ENCODE measurements at regions not wholly inside any gene's neighbourhood (a gene's known extent, or its start where the extent isn't known, plus 50 kb on each side); places are given as distances from the start of the nearest gene placed in this dataset.

DNA sequence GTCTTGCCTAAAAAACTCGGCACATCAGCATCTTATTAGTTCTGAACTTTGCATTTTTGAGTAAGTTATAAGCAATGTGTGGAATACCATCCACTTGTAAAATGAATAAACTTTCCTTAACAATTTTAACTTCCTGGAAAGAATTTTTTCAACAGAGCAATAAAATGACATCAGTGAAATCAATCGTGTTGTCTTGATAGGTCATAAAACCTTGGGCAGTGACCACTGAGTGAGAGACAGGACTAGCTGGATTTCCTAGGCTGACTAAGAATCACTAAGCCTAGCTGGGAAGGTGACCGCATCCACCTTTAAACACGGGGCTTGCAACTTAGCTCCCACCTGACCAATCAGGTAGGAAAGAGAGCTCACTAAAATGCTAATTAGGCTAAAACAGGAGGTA is 403.0 kb upstream of the CNKSR2 start:
- no peak for DNase-seq (ENCODE audit: extremely low spot score in 2 of 2)
- Histone ChIP-seq H3K9me3 (no peaks in the 10 kb centered on the region), H3K36me3 (no peaks in the 10 kb centered on the region), H3K27ac (no peak overlapping the region), H3K4me3 (no peak overlapping the region), H3K27me3 (no peaks in the 10 kb centered on the region), H3K4me1 (no peaks in the 10 kb centered on the region)
- no peak for TF ChIP-seq POLR2AphosphoS5 (IDR thresholded peaks at IDR 0.05; ENCODE audit: insufficient read depth in 1 of 2, low read depth in 1 of 2)
- no peak for TF ChIP-seq POLR2A (IDR thresholded peaks at IDR 0.05)
- TF ChIP-seq, protein P1, sequence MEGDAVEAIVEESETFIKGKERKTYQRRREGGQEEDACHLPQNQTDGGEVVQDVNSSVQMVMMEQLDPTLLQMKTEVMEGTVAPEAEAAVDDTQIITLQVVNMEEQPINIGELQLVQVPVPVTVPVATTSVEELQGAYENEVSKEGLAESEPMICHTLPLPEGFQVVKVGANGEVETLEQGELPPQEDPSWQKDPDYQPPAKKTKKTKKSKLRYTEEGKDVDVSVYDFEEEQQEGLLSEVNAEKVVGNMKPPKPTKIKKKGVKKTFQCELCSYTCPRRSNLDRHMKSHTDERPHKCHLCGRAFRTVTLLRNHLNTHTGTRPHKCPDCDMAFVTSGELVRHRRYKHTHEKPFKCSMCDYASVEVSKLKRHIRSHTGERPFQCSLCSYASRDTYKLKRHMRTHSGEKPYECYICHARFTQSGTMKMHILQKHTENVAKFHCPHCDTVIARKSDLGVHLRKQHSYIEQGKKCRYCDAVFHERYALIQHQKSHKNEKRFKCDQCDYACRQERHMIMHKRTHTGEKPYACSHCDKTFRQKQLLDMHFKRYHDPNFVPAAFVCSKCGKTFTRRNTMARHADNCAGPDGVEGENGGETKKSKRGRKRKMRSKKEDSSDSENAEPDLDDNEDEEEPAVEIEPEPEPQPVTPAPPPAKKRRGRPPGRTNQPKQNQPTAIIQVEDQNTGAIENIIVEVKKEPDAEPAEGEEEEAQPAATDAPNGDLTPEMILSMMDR (IDR thresholded peaks at IDR 0.05), result no peak
- intact Hi-C loops (cut with DNase I), result no loop called here

DNA sequence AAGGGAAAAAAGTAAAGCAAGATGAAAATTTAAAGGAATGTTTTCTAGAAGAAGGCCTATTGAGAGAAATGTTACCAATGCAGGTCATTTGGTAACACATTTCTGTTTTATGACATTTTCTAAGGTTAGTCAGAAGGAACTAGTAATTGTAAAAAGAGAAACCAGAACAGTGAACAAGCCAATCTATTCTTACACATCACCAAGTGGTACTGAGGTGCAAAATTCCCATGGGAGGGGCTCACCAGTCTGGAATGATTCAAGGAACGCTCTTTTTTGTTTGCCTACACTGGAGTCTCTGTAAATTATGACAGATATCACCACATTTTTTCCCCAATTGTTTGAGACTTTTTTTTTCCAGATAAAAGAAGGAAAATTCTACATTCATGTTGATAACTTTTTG is 404.7 kb upstream of the CNKSR2 start:
- no peaks in the 10 kb centered on the region for H3K9me3 ChIP-seq
- H3K4me1 ChIP-seq, result no peaks in the 10 kb centered on the region
- TF ChIP-seq, protein P1 (IDR thresholded peaks at IDR 0.05), result no peak
- TF ChIP-seq POLR2A (IDR thresholded peaks at IDR 0.05) (no peak), POLR2AphosphoS5 (IDR thresholded peaks at IDR 0.05; ENCODE audit: insufficient read depth in 1 of 2, low read depth in 1 of 2) (no peak)
- no peaks in the 10 kb centered on the region for H3K36me3 ChIP-seq
- no peak overlapping the region for H3K4me3 ChIP-seq
- no peaks in the 10 kb centered on the region for H3K27me3 ChIP-seq
- H3K27ac ChIP-seq, result no peak overlapping the region
- intact Hi-C loops (cut with DNase I), result no loop called here
- no peak for DNase-seq (ENCODE audit: extremely low spot score in 2 of 2)

DNA sequence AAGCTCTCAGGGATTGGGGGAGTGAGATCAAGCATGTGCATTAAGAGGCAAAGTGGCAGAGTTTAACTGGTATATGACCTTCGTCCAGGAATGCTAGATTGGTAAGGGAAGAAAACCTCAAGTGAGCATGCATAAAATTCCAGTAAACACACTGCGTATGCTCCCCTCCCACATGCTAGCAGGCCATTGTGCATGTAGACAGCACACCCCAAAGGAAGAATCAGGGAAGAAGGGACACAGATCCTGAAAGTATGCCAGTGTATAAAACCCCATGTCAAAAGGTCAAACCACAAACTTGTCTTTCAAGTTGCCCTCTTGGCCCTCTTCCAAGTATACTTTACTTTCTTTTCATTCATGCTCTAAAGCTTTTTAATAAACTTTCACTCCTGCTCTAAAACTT is 405.2 kb upstream of the CNKSR2 start:
- Histone ChIP-seq H3K4me3 (no peak overlapping the region), H3K4me1 (no peaks in the 10 kb centered on the region), H3K9me3 (no peaks in the 10 kb centered on the region), H3K27ac (no peak overlapping the region), H3K27me3 (no peaks in the 10 kb centered on the region), H3K36me3 (no peaks in the 10 kb centered on the region)
- no peak for DNase-seq (ENCODE audit: extremely low spot score in 2 of 2)
- intact Hi-C loops (cut with DNase I), result no loop called here
- TF ChIP-seq, protein P1 (IDR thresholded peaks at IDR 0.05), result no peak
- TF ChIP-seq POLR2AphosphoS5 (IDR thresholded peaks at IDR 0.05; ENCODE audit: insufficient read depth in 1 of 2, low read depth in 1 of 2) (no peak), POLR2A (IDR thresholded peaks at IDR 0.05) (no peak)

DNA sequence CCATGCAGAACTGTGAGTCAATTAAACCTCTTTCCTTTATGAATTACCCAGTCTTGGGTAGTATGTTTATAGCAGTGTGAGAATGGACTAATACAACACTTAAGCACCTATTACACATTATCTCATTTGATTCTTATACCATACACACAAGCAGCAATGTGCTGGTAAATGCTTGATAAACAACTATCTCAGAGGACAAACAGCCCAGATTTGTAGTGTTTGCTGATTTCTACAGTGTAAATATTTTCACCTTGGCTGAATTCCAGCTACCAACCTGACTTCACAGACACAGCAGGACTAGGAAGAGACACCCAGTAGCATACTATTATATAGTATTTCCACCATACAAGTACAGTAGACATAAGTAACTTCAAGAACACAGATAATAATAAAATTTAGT is 406.5 kb upstream of the CNKSR2 start:
- H3K36me3 ChIP-seq, result no peaks in the 10 kb centered on the region
- no peaks in the 10 kb centered on the region for H3K4me1 ChIP-seq
- H3K4me3 ChIP-seq, result no peak overlapping the region
- H3K9me3 ChIP-seq, result no peaks in the 10 kb centered on the region
- DNase-seq (ENCODE audit: extremely low spot score in 2 of 2), result no peak
- H3K27ac ChIP-seq, result no peak overlapping the region
- no peaks in the 10 kb centered on the region for H3K27me3 ChIP-seq
- TF ChIP-seq, protein P1 (IDR thresholded peaks at IDR 0.05), result no peak
- TF ChIP-seq POLR2A (IDR thresholded peaks at IDR 0.05) (no peak), POLR2AphosphoS5 (IDR thresholded peaks at IDR 0.05; ENCODE audit: insufficient read depth in 1 of 2, low read depth in 1 of 2) (no peak)
- intact Hi-C loops (cut with DNase I), result no loop called here

DNA sequence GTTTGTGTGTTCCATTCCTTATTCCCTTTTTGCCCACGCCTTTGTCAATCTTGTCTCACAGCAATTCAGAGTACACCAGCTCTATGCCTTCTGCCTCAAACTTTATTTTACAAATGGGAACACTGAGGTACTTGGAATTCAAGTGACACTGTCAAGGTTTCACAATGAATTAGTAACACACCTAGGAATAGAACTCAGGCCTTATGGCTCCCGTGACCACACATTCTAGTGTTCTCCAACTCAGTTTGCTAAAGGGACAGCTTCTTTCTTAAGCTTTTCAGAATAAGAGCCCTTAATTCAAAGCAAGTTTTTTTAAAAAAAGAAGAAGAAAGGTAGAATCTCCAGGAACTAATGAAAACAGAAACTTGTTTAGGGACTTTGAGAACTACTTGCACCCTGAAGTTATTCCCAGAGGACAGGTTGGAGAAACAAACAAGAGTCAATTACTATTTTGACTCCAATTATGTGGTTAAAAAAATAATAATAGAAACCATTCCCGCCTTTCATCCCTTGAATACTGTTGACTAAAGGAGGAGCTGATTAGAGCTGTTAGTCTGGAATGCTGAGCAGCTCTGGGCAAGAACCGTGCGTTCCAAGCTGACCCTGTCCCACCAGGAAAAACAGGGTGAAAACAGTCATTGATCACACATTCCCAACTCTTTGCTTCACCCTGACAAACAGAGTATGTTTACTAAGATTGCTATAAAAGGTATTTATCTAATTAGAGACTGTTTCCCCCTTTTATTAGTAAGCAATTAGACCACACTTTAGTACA is 408.8 kb upstream of the CNKSR2 start:
- no peak for TF ChIP-seq POLR2A (IDR thresholded peaks at IDR 0.05)
- no peak for TF ChIP-seq POLR2AphosphoS5 (IDR thresholded peaks at IDR 0.05; ENCODE audit: insufficient read depth in 1 of 2, low read depth in 1 of 2)
- TF ChIP-seq, protein P1 (IDR thresholded peaks at IDR 0.05), result no peak
- no peaks in the 10 kb centered on the region for H3K27me3 ChIP-seq
- H3K9me3 ChIP-seq, result no peaks in the 10 kb centered on the region
- H3K4me1 ChIP-seq, result no peaks in the 10 kb centered on the region
- DNase-seq (ENCODE audit: extremely low spot score in 2 of 2), result no peak
- no peak overlapping the region for H3K27ac ChIP-seq
- H3K4me3 ChIP-seq, result no peak overlapping the region
- intact Hi-C loops (cut with DNase I), result no loop called here
- no peaks in the 10 kb centered on the region for H3K36me3 ChIP-seq
